NCI-H2227 (cell line): ENCODE measurements at regions not wholly inside any gene's neighbourhood (a gene's known extent, or its start where the extent isn't known, plus 50 kb on each side); places are given as distances from the start of the nearest gene placed in this dataset.
A peak's percentile ranks its signal among the peaks of the same experiment; 100 is the strongest.

ENCODE experiments used
- DNase-seq: peaks from one replicate; lab custom pipeline; 2025; ENCODE audit not compliant: unreplicated experiment; lab: John Stamatoyannopoulos, UW

- DNase-seq, result no peak
These were observed 130.1 kb downstream of the MRPL36 start for GRCh38 chr5:1669276-1670155.

GRCh38 chr5:1668141-1668721, 131.4 kb downstream of the MRPL36 start:
- peak; percentile 35 for DNase-seq

- peak; percentile 68 for DNase-seq
These were observed 131.9 kb downstream of the MRPL36 start for GRCh38 chr5:1667648-1668140.

- DNase-seq, result peak; percentile 92
These were observed 132.6 kb downstream of the MRPL36 start for GRCh38 chr5:1666812-1667588.

GRCh38 chr5:1666221-1666620, 133.4 kb downstream of the MRPL36 start:
- no peak for DNase-seq

GRCh38 chr5:1665803-1666202, 133.8 kb downstream of the MRPL36 start:
- no peak for DNase-seq

GRCh38 chr5:1665231-1665630, 134.4 kb downstream of the MRPL36 start:
- DNase-seq, result no peak

- no peak for DNase-seq
These were observed 136.5 kb downstream of the MRPL36 start for GRCh38 chr5:1663186-1663585.

GRCh38 chr5:1662559-1663085, 137.0 kb downstream of the MRPL36 start:
- DNase-seq, result no peak

GRCh38 chr5:1661831-1662558, 137.6 kb downstream of the MRPL36 start:
- DNase-seq, result no peak

- DNase-seq, result no peak
These were observed 137.6 kb upstream of the LPCAT1 start for GRCh38 chr5:1661311-1661710.

- DNase-seq, result no peak
These were observed 136.8 kb upstream of the LPCAT1 start for GRCh38 chr5:1660511-1660910.

GRCh38 chr5:1660001-1660400, 136.2 kb upstream of the LPCAT1 start:
- no peak for DNase-seq

- DNase-seq, result no peak
These were observed 135.6 kb upstream of the LPCAT1 start for GRCh38 chr5:1659100-1659981.

GRCh38 chr5:1658665-1659064, 134.9 kb upstream of the LPCAT1 start:
- DNase-seq, result no peak

GRCh38 chr5:1657161-1657741, 133.5 kb upstream of the LPCAT1 start:
- no peak for DNase-seq

- no peak for DNase-seq
These were observed 132.7 kb upstream of the LPCAT1 start for GRCh38 chr5:1656271-1656975.

- no peak for DNase-seq
These were observed 131.9 kb upstream of the LPCAT1 start for GRCh38 chr5:1655496-1656270.
